GM12878 (cell line): ENCODE measurements at regions not wholly inside any gene's neighbourhood (a gene's known extent, or its start where the extent isn't known, plus 50 kb on each side); places are given as distances from the start of the nearest gene placed in this dataset.
"Not testable (repeated sequence)": the region's sequence is repeated elsewhere in the genome, so short reads cannot be mapped to it uniquely, and the experiment has no call there.

ENCODE experiments used
- ATAC-seq: fragments of 200-7000 bp; cut with Tn5 transposase; 3 replicates; pipeline ENCODE4 v1.9.1; 2020; ENCODE audit warnings: mild to moderate bottlenecking, moderate library complexity
- BruUV-seq: library from RNA; stranded (reverse); fragments of 400-500 nt; replicated peaks from 2 replicates; lab custom pipeline; 2021; lab: Mats Ljungman, UMichigan
- CTCF ChIA-PET: fragments of 300-600 bp; sonication (Branson Sonifier 250); formaldehyde crosslinking; extraction: SDS; loops from one replicate; lab custom pipeline; 2021; ENCODE audit warnings: inconsistent platforms; lab: Yijun Ruan, JAX
- POLR2A ChIA-PET: fragments of 350-600 bp; formaldehyde crosslinking; extraction: SDS; loops from one replicate; lab custom pipeline; 2021; ENCODE audit warnings: inconsistent platforms; lab: Charles Lee
- RAD21 ChIA-PET: fragments of 300-600 bp; sonication (Branson Sonifier 250); formaldehyde crosslinking; loops from one replicate; lab custom pipeline; 2023; ENCODE audit warnings: antibody characterized with exemption; ENCODE audit not compliant: unreplicated experiment; lab: Charles Lee
- SMC1A ChIA-PET: fragments of 300-600 bp; sonication (Branson Sonifier 250); formaldehyde crosslinking; loops from one replicate; lab custom pipeline; 2023; ENCODE audit not compliant: unreplicated experiment, uncharacterized antibody; lab: Charles Lee
- DNase-seq: peaks from one replicate; pipeline ENCODE4 v3.0.0-alpha.2; 2011; ENCODE audit warnings: low read depth, low spot score
- FAIRE-seq: peaks from 3 replicates; lab custom pipeline; 2011; peaks lifted over from hg19 to GRCh38; lab: Jason Lieb, UNC
- H2AFZ ChIP-seq: 2 replicates; pipeline ENCODE4 v1.6.0; 2011; ENCODE audit warnings: low read depth, low read length, control low read depth; ENCODE audit not compliant: control insufficient read depth
- H3K27ac ChIP-seq: 2 replicates; pipeline ENCODE4 v1.5.1; 2011; ENCODE audit warnings: control low read depth; ENCODE audit not compliant: control insufficient read depth, insufficient read depth
- H3K27me3 ChIP-seq, 2 experiments: replicated peaks in 1 of 2; 2 replicates each; pipeline versions ENCODE4 v1.6.0 to v1.6.1; 2011; ENCODE audit warnings: low read length in 1 of 2; ENCODE audit not compliant: control insufficient read depth in 2 of 2, insufficient read depth in 2 of 2
- H3K36me3 ChIP-seq, 2 experiments: 2 replicates each; pipeline ENCODE4 v1.5.1; 2011; ENCODE audit warnings: low read length in 1 of 2; ENCODE audit not compliant: control insufficient read depth in 2 of 2, insufficient read depth in 2 of 2
- H3K4me1 ChIP-seq: 2 replicates; pipeline ENCODE4 v1.6.1; 2011; ENCODE audit warnings: mild to moderate bottlenecking, low read length, moderate library complexity, mixed read lengths; ENCODE audit not compliant: control insufficient read depth, insufficient read depth
- H3K4me2 ChIP-seq: 2 replicates; pipeline ENCODE4 v1.6.0; 2011; ENCODE audit warnings: control low read depth; ENCODE audit not compliant: control insufficient read depth, insufficient read depth
- H3K4me3 ChIP-seq: fragments of 200-600 bp; sonication (generic); 2 replicates; pipeline ENCODE4 v1.5.1; 2016
- H3K79me2 ChIP-seq: 2 replicates; pipeline ENCODE4 v1.6.0; 2011; ENCODE audit warnings: low read length; ENCODE audit not compliant: control insufficient read depth, insufficient read depth
- H3K9ac ChIP-seq: 2 replicates; pipeline ENCODE4 v1.8.0; 2011; ENCODE audit warnings: low read length, control low read depth, mixed read lengths; ENCODE audit not compliant: control insufficient read depth, insufficient read depth
- H3K9me3 ChIP-seq: replicated peaks from 3 replicates; pipeline ENCODE4 v1.5.1; 2011; ENCODE audit warnings: mild to moderate bottlenecking, low read length; ENCODE audit not compliant: control insufficient read depth, insufficient read depth
- H4K20me1 ChIP-seq: 2 replicates; pipeline ENCODE4 v1.6.0; 2011; ENCODE audit not compliant: control insufficient read depth, insufficient read depth
- WGBS: methylation state at CpG from one replicate; pipeline ENCODE4 v1.1.6; 2016; ENCODE audit warnings: low lambda C conversion rate; ENCODE audit not compliant: insufficient replicate concordance, insufficient coverage; ENCODE audit errors: missing lambda C conversion rate; 5-methylcytosine and 5-hydroxymethylcytosine counted together
- in situ Hi-C: fragments of 300-500 bp; cut with MboI; formaldehyde crosslinking; loops from 9 replicates; pipeline ENCODE4 v1.14.3; 2018; ENCODE audit warnings: mixed read lengths
- intact Hi-C: fragments of 100-400 bp; cut with micrococcal nuclease; formaldehyde crosslinking; loops from one replicate; pipeline ENCODE4 v1.14.2; 2022; ENCODE audit not compliant: unreplicated experiment

DNA sequence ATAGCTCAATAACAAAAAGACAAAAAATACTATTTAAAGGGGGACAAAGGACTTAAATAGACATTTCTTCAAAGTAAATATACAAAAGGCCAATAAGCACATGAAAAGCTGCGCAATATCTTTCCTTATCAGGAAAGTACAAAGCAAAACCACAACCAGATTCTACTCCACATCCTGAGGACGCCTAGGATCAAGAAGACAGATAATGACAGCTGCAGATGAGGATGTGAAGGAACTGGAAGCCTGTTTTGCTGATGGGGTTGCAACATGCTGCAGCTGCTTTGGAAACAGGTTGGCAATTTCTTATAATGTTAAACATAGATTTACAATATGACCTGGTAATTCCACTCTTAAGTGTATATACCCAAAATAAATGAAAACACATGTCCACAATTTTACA lies 225.6 kb upstream of the SGCG start:
- POLR2A ChIA-PET, H3K36me3 ChIP-seq, H3K9ac ChIP-seq, ATAC-seq, H3K4me3 ChIP-seq, H3K27me3 ChIP-seq, DNase-seq, H3K27ac ChIP-seq, BruUV-seq, in situ Hi-C loops, H3K9me3 ChIP-seq, H3K4me1 ChIP-seq, H3K4me2 ChIP-seq, RAD21 ChIA-PET, H2AFZ ChIP-seq, H3K79me2 ChIP-seq, intact Hi-C loops, H4K20me1 ChIP-seq, CTCF ChIA-PET: not testable (repeated sequence)
- peak; percentile 47 for FAIRE-seq
- 20% methylated on average over 2 of the region's 2 CpGs for WGBS
- SMC1A ChIA-PET, result interaction anchor here (0.9 kb wide), 1 partner anchor 115 kb away, joined by 3 read pairs; no protein-coding TSS in a partner anchor

DNA sequence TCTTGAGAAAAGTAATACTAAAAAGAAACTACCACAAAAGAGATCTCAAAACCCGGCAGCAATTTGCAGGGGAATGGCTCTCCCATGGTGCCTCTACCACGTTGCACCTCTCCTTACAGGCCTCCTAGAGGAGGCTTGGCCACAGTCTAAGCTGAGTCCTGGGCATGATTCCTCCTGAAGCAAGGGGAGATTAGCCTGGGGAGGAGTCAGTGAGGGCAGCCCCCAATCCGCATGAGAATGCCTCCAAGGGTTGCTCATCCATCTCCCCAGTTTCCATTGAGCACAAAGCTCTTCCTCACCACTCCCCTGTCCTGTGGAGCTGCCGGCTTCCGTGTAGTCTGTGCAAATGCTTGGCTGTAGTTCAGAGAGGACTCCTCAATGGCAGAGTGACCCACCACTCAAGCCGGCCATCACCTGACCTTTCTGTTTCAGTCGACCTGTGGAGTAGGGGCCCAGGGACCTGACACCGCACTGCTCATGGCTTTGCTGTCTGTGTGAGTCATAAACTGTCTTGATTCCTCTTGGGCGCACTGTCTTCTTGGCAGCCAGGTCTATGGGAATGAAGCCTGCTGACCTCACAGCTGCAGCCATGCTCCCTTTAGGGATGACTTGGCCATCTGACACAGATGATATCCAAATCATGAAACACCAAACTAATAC lies 224.2 kb upstream of the SGCG start:
- 74% methylated on average over 9 of the region's 9 CpGs for WGBS
- H3K4me2 ChIP-seq, H3K9ac ChIP-seq, intact Hi-C loops, RAD21 ChIA-PET, CTCF ChIA-PET, H3K4me3 ChIP-seq, H3K36me3 ChIP-seq, H4K20me1 ChIP-seq, H2AFZ ChIP-seq, H3K27me3 ChIP-seq, H3K79me2 ChIP-seq, BruUV-seq, DNase-seq, ATAC-seq, H3K9me3 ChIP-seq, POLR2A ChIA-PET, FAIRE-seq, H3K4me1 ChIP-seq, in situ Hi-C loops, H3K27ac ChIP-seq: not testable (repeated sequence)
- SMC1A ChIA-PET, result interaction anchor here (0.7 to 0.9 kb wide), 2 partner anchors 142 to 155 kb away, joined by 3 read pairs; no protein-coding TSS in a partner anchor

DNA sequence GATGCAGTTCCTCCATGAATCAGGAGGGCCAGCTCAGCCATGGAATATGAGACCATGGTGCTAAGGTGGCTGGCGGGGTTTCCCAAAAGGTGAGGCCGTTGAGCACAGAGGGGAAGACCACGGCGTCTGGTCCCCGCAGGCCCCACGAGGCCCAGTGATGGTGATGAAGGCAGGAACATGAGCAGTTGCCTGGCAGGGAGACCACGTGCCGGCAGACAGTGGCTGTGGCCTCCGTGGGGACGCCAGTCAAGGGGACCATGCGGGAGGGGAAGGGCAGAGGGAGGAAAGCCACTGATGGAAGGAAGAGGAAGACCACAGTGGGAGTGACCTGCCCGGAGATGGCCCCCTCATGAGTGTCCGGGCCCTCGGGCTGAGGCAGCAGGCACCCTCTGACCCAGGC lies 220.9 kb upstream of the SGCG start:
- intact Hi-C loops, FAIRE-seq, H2AFZ ChIP-seq, POLR2A ChIA-PET, H4K20me1 ChIP-seq, H3K9me3 ChIP-seq, H3K79me2 ChIP-seq, H3K27ac ChIP-seq, H3K4me3 ChIP-seq, SMC1A ChIA-PET, ATAC-seq, H3K4me2 ChIP-seq, H3K4me1 ChIP-seq, H3K36me3 ChIP-seq, H3K9ac ChIP-seq, H3K27me3 ChIP-seq, DNase-seq, in situ Hi-C loops, BruUV-seq: not testable (repeated sequence)
- RAD21 ChIA-PET, result interaction anchor here (1.0 kb wide), 1 partner anchor 157 kb away, joined by 3 read pairs; no protein-coding TSS in a partner anchor
- 3% methylated on average over 6 of the region's 14 CpGs for WGBS
- CTCF ChIA-PET, result interaction anchor here (0.6 kb wide), 1 partner anchor 97 kb away, joined by 3 read pairs; no protein-coding TSS in a partner anchor
